ENCODE measurements at regions not wholly inside any gene's neighbourhood (a gene's known extent, or its start where the extent isn't known, plus 50 kb on each side); places are given as distances from the start of the nearest gene placed in this dataset.
A peak's percentile ranks its signal among the peaks of the same experiment; 100 is the strongest.
"Not testable (repeated sequence)": the region's sequence is repeated elsewhere in the genome, so short reads cannot be mapped to it uniquely, and the experiment has no call there.

DNA sequence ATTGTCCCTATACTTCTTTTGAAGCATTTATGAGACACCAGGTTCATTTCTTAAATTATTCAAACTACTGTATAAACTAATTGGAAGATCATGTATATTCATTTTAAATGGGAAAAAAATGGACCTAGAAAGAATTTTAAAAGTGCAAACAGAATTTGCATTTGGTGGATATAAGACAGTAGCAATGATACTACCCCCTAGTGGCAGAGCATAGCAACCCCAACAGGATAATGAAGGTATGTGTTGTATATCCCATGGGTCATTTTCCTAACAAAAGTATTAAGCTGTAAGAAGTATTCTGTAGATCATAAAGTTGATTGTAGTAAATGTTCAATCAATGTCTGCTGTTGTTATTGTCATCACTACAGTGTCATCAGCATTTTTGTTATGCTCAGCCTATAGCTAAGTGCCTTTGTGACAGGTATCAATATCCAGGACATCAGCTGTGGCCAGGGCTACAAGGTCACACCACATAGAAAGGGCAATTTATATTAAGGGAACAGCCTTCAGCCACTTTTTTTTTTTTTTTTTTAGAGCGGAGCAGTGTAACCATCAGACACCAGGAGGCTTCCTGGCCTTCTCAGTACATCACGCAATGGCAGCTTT lies 175.8 kb downstream of the FOXB1 start:
- no peaks in the 10 kb centered on the region for H3K79me1 ChIP-seq (ENCODE audit: insufficient read depth, low read depth, low read length, poor library complexity, severe bottlenecking)
- Mint-ChIP-seq H3K9me3 (peaks cover 0 to 8% of the 10 kb centered on the region in 2 experiments; a peak in 3 of 5 replicates), H3K27ac (no peak overlapping the region), H3K4me1 (0 out of 4 replicates have a peak, but pooled peaks cover 3 to 4% of the 10 kb centered on the region in 2 experiments), H3K36me3 (ENCODE audit: insufficient read depth in 1 of 3, low read depth in 3 of 3) (no peaks in the 10 kb centered on the region; a peak in 1 of 7 replicates), H3K4me3 (no peak overlapping the region), H3K27me3 (ENCODE audit: low read depth) (no peaks in the 10 kb centered on the region)
- H3K18ac ChIP-seq (ENCODE audit: insufficient read length, low read depth, low read length), result no peak overlapping the region
- no peak overlapping the region for H2BK5ac ChIP-seq (ENCODE audit: insufficient read length, low read length)
- no peak overlapping the region for H3K9ac ChIP-seq (ENCODE audit: extremely low read depth, insufficient read length, low read length)
- no peaks in the 10 kb centered on the region for H3K4me1 ChIP-seq (ENCODE audit: insufficient read depth, low read length)
- DNase-seq, result no peak
- no peak overlapping the region for H2BK120ac ChIP-seq (ENCODE audit: low read depth, low read length, poor library complexity, severe bottlenecking)
- TF ChIP-seq, protein P1, sequence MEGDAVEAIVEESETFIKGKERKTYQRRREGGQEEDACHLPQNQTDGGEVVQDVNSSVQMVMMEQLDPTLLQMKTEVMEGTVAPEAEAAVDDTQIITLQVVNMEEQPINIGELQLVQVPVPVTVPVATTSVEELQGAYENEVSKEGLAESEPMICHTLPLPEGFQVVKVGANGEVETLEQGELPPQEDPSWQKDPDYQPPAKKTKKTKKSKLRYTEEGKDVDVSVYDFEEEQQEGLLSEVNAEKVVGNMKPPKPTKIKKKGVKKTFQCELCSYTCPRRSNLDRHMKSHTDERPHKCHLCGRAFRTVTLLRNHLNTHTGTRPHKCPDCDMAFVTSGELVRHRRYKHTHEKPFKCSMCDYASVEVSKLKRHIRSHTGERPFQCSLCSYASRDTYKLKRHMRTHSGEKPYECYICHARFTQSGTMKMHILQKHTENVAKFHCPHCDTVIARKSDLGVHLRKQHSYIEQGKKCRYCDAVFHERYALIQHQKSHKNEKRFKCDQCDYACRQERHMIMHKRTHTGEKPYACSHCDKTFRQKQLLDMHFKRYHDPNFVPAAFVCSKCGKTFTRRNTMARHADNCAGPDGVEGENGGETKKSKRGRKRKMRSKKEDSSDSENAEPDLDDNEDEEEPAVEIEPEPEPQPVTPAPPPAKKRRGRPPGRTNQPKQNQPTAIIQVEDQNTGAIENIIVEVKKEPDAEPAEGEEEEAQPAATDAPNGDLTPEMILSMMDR (conservative IDR thresholded peaks at IDR 0.05), result peak; percentile 92
- H2AK5ac ChIP-seq (ENCODE audit: insufficient read length, low read length), result no peak overlapping the region
- H3K23me2 ChIP-seq (ENCODE audit: insufficient read length, low read depth, low read length, poor library complexity, severe bottlenecking), result no peaks in the 10 kb centered on the region
- no peak overlapping the region for H4K91ac ChIP-seq (ENCODE audit: insufficient read length, low read depth, low read length)
- no peak overlapping the region for H2BK15ac ChIP-seq (ENCODE audit: low read depth, low read length)
- no peak overlapping the region for H3K23ac ChIP-seq (ENCODE audit: insufficient read length, low read depth, low read length)
- no peak overlapping the region for H3K14ac ChIP-seq (ENCODE audit: insufficient read depth, low read length)
- H3K79me2 ChIP-seq (ENCODE audit: insufficient read depth, low read length), result no peaks in the 10 kb centered on the region
- no CpG with 5 or more reads among the region's 2 CpGs for WGBS (ENCODE audit: extremely low coverage, insufficient read length, low lambda C conversion rate)
- H2AFZ ChIP-seq (ENCODE audit: low read length), result no peak overlapping the region
- H3K56ac ChIP-seq (ENCODE audit: insufficient read length, low read depth, low read length), result no peak overlapping the region
- no peak overlapping the region for H2BK20ac ChIP-seq (ENCODE audit: low read depth, low read length, poor library complexity, severe bottlenecking)
- H3K4ac ChIP-seq (ENCODE audit: low read depth, low read length), result no peak overlapping the region
- no peaks in the 10 kb centered on the region for H3K9me3 ChIP-seq (ENCODE audit: control insufficient read depth, low read depth, low read length)
- no peak overlapping the region for H3T11ph ChIP-seq (ENCODE audit: low read length)
- H3K4me2 ChIP-seq (ENCODE audit: insufficient read depth, insufficient read length, low read length), result no peak overlapping the region
- H4K5ac ChIP-seq (ENCODE audit: insufficient read length, low read depth, low read length), result no peak overlapping the region
- H3K27ac ChIP-seq (ENCODE audit: insufficient read length, low read depth, low read length), result no peak overlapping the region
- H2BK12ac ChIP-seq (ENCODE audit: insufficient read length, low read depth, low read length), result no peak overlapping the region
- no peaks in the 10 kb centered on the region for H4K20me1 ChIP-seq (ENCODE audit: control insufficient read depth, insufficient read depth, insufficient read length)
- H4K8ac ChIP-seq (replicated peaks; ENCODE audit: insufficient read length, low read depth, low read length), result no peak overlapping the region
- H3K27me3 ChIP-seq (ENCODE audit: insufficient read depth, low read length), result no peaks in the 10 kb centered on the region

DNA sequence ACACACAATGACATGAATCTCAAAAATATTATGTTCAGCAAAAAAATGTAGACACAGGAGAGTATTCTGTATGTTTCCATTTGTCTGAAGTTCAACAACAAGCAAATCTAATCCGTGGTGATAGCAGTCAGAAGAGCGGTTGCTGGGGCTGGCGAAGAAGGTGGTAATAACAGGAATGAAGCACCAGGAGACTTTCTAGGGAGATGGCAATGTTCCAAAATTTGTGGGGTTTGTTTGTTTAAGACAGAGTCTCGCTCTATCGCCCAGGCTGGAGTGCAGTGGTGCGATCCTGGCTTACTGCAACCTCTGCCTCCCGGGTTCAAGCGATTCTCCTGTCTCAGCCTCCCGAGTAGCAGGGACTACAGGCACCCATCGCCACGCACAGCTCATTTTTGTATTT lies 177.8 kb downstream of the FOXB1 start:
- H2BK5ac ChIP-seq (ENCODE audit: insufficient read length, low read length); H2BK120ac ChIP-seq (ENCODE audit: low read depth, low read length, poor library complexity, severe bottlenecking); H3K23me2 ChIP-seq (ENCODE audit: insufficient read length, low read depth, low read length, poor library complexity, severe bottlenecking); H3K9me3 Mint-ChIP-seq; H3K27ac Mint-ChIP-seq; H3K4ac ChIP-seq (ENCODE audit: low read depth, low read length); H4K91ac ChIP-seq (ENCODE audit: insufficient read length, low read depth, low read length); H3K4me1 Mint-ChIP-seq; H3K36me3 Mint-ChIP-seq (ENCODE audit: insufficient read depth in 1 of 3, low read depth in 3 of 3); H2BK12ac ChIP-seq (ENCODE audit: insufficient read length, low read depth, low read length); H3K4me2 ChIP-seq (ENCODE audit: insufficient read depth, insufficient read length, low read length); H3K27me3 Mint-ChIP-seq (ENCODE audit: low read depth); H4K20me1 ChIP-seq (ENCODE audit: control insufficient read depth, insufficient read depth, insufficient read length); H3K27ac ChIP-seq (ENCODE audit: insufficient read length, low read depth, low read length); H3K79me1 ChIP-seq (ENCODE audit: insufficient read depth, low read depth, low read length, poor library complexity, severe bottlenecking); H3K18ac ChIP-seq (ENCODE audit: insufficient read length, low read depth, low read length); H3K27me3 ChIP-seq (ENCODE audit: insufficient read depth, low read length); H2AK5ac ChIP-seq (ENCODE audit: insufficient read length, low read length); H4K5ac ChIP-seq (ENCODE audit: insufficient read length, low read depth, low read length); H3K4me1 ChIP-seq (ENCODE audit: insufficient read depth, low read length); H3K14ac ChIP-seq (ENCODE audit: insufficient read depth, low read length); H2BK20ac ChIP-seq (ENCODE audit: low read depth, low read length, poor library complexity, severe bottlenecking); H3T11ph ChIP-seq (ENCODE audit: low read length); H4K8ac ChIP-seq (replicated peaks; ENCODE audit: insufficient read length, low read depth, low read length); H3K56ac ChIP-seq (ENCODE audit: insufficient read length, low read depth, low read length); H2BK15ac ChIP-seq (ENCODE audit: low read depth, low read length); H3K9me3 ChIP-seq (ENCODE audit: control insufficient read depth, low read depth, low read length); H3K79me2 ChIP-seq (ENCODE audit: insufficient read depth, low read length); H2AFZ ChIP-seq (ENCODE audit: low read length); DNase-seq; H3K23ac ChIP-seq (ENCODE audit: insufficient read length, low read depth, low read length); H3K4me3 Mint-ChIP-seq; H3K9ac ChIP-seq (ENCODE audit: extremely low read depth, insufficient read length, low read length): not testable (repeated sequence)
- no CpG with 5 or more reads among the region's 11 CpGs for WGBS (ENCODE audit: extremely low coverage, insufficient read length, low lambda C conversion rate)

Data from H9 (cell line).